Activated naive CD4-positive, alpha-beta T cell (primary cell): ENCODE measurements at regions not wholly inside any gene's neighbourhood (a gene's known extent, or its start where the extent isn't known, plus 50 kb on each side); places are given as distances from the start of the nearest gene placed in this dataset.
"Not testable (repeated sequence)": the region's sequence is repeated elsewhere in the genome, so short reads cannot be mapped to it uniquely, and the experiment has no call there.

ENCODE experiments used
- DNase-seq, 4 experiments: peaks; one replicate each; lab custom pipeline; 2025; lab: John Stamatoyannopoulos, UW

GRCh38 chr4:153106736-153107135 lies 97.5 kb upstream of the TRIM2 start:
- DNase-seq, result not testable (repeated sequence)

- no peak for DNase-seq
Observed at GRCh38 chr4:153107246-153107645, 97.0 kb upstream of the TRIM2 start.

- no peak for DNase-seq
Observed at GRCh38 chr4:153109296-153109849, 94.9 kb upstream of the TRIM2 start.

GRCh38 chr4:153110739-153111138 lies 93.5 kb upstream of the TRIM2 start:
- no peak for DNase-seq

GRCh38 chr4:153111426-153112040 lies 92.7 kb upstream of the TRIM2 start:
- DNase-seq, result no peak

- peak in 2 of 4 experiments; percentile 36 to 55 for DNase-seq
Observed at GRCh38 chr4:153112041-153112441, 92.2 kb upstream of the TRIM2 start.

- DNase-seq, result no peak
Observed at GRCh38 chr4:153113061-153113837, 91.0 kb upstream of the TRIM2 start.

- no peak for DNase-seq
Observed at GRCh38 chr4:153113838-153114105, 90.5 kb upstream of the TRIM2 start.

- DNase-seq, result peak; percentile 5 to 51 (median 20)
Observed at GRCh38 chr4:153114771-153115321, 89.4 kb upstream of the TRIM2 start.

GRCh38 chr4:153115322-153116290 lies 88.6 kb upstream of the TRIM2 start:
- DNase-seq, result peak; percentile 3 to 52 (median 26)

GRCh38 chr4:153116291-153116680 lies 88.0 kb upstream of the TRIM2 start:
- DNase-seq, result no peak

- no peak for DNase-seq
Observed at GRCh38 chr4:153116801-153117200, 87.4 kb upstream of the TRIM2 start.

GRCh38 chr4:153117554-153117953 lies 86.7 kb upstream of the TRIM2 start:
- DNase-seq, result no peak

GRCh38 chr4:153119626-153120025 lies 84.6 kb upstream of the TRIM2 start:
- DNase-seq, result no peak

GRCh38 chr4:153120235-153120634 lies 84.0 kb upstream of the TRIM2 start:
- no peak for DNase-seq

- DNase-seq, result no peak
Observed at GRCh38 chr4:153122855-153123254, 81.4 kb upstream of the TRIM2 start.

GRCh38 chr4:153126137-153126536 lies 78.1 kb upstream of the TRIM2 start:
- no peak for DNase-seq

- DNase-seq, result peak; percentile 33 to 75 (median 67)
Observed at GRCh38 chr4:153127760-153128494, 76.3 kb upstream of the TRIM2 start.

- DNase-seq, result no peak
Observed at GRCh38 chr4:153131596-153131995, 72.6 kb upstream of the TRIM2 start.

GRCh38 chr4:153137159-153137558 lies 67.1 kb upstream of the TRIM2 start:
- no peak for DNase-seq
